AG09319 (cell line): ENCODE measurements at regions not wholly inside any gene's neighbourhood (a gene's known extent, or its start where the extent isn't known, plus 50 kb on each side); places are given as distances from the start of the nearest gene placed in this dataset.

Experiments
- DNase-seq: peaks from one replicate; pipeline ENCODE4 v3.0.0-alpha.2; 2010; ENCODE audit warnings: low read depth; ENCODE audit errors: extremely low read depth
- CTCF ChIP-seq: IDR thresholded peaks from 2 replicates; pipeline ENCODE4 v1.5.1; 2011; ENCODE audit warnings: low read depth, mild to moderate bottlenecking, inconsistent platforms, low read length, moderate library complexity

DNA sequence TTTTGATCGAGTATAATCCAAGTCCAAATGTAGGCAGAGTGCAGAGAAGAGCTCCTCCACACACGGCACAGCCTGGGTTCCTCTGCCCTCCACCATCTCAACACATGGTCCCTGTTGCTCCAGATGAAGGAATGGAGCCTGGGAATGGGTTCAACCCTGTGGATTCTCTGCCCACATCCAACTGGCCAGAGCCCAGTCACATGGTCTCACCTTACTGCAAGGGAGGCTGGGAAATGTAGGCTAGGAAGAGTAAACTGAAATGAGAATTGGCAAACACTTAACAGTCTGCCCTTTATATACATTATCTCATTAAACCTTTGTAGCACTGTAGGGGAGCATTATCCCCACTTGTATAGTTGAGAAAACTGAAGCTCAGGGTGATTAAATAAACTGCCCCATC, 60.1 kb upstream of the RAB4A start:
- TF ChIP-seq CTCF: no peak
- DNase-seq: no peak

DNA sequence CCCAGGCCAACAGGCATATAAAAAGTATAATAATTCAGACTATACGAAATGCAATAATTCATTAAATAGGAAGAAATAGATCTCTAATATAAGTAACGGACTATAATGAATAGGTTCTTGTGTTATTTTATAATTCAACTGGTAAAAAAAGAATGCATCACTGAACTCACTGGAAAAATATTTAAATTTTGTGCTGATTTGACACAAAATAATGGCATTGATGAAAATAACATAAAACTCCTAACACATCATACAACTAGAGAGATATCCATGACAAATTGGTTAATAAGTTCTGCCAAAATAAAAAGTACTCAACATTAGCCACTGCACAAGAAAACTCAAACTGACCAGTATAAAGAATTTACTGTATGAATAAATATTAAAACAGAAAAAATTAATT, 57.1 kb upstream of the RAB4A start:
- no peak for TF ChIP-seq CTCF
- no peak for DNase-seq

GRCh38 chr1:229217716-229218115, 53.2 kb upstream of the RAB4A start:
- no peak for TF ChIP-seq CTCF
- no peak for DNase-seq

DNA sequence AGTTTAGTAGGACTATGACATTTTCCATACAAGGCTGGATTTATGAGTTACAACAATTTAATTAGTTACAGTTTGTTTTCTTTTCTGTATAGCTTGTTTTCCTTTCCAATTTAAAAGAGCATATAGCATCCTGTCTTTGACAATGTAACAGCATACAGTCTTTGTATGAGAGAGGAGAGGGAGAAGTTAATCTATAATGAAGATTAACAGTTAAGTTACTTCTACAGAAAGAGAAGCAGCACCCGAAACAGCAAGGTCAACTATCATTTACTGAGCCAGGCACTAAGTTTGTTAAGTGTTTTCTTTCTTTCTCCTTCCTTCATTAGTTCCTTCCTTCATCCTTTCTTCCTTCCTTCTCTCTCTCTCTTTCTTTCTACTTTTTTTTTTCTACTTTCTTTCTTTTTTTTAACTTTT, 52.3 kb upstream of the RAB4A start:
- no peak for DNase-seq
- no peak for TF ChIP-seq CTCF

DNA sequence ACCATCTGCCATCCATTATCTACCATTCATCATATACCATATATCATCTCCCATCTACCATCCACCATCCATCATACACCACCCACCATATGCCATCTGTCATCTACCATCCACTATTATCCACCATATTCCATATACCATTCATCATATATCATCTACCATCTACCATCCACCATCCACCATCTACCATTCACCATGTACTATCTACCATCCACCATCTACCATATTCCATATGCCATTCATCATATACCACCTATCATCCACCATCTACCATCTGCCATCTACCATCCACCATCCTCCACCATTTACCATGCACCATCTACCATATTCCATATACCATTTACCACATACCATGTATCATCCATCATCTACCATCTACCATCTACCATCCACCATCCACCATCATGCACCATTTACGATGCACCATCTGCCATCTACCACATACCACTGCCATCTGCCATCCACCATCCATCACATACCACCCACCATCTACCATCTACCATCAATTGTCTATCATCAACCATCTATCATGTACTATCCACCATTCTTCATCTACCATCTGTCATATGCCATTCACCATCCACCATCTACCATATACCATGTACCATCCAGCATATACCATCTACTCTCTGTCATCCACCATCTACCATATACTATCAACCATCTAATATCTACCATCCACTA, 50.6 kb upstream of the RAB4A start:
- TF ChIP-seq CTCF: no peak
- DNase-seq: no peak

GRCh38 chr1:229221106-229222019, 49.5 kb upstream of the RAB4A start:
- no peak for DNase-seq
- no peak for TF ChIP-seq CTCF
